Smooth muscle cell (in vitro differentiated cells): ENCODE measurements at regions not wholly inside any gene's neighbourhood (a gene's known extent, or its start where the extent isn't known, plus 50 kb on each side); places are given as distances from the start of the nearest gene placed in this dataset.

Source experiments
- DNase-seq: peaks from one replicate; lab custom pipeline; 2025; ENCODE audit not compliant: unreplicated experiment; lab: John Stamatoyannopoulos, UW
- H2AFZ ChIP-seq: fragments of 200-600 bp; sonication (generic); 2 replicates; pipeline ENCODE4 v1.6.0; 2016; ENCODE audit warnings: antibody characterized with exemption, low read depth, mild to moderate bottlenecking
- H3F3A ChIP-seq: fragments of 200-600 bp; sonication (generic); 2 replicates; pipeline ENCODE4 v1.6.0; 2017; ENCODE audit warnings: antibody characterized with exemption, low read depth
- H3K27ac ChIP-seq: fragments of 200-600 bp; sonication (generic); 2 replicates; pipeline ENCODE4 v1.5.1; 2016; ENCODE audit warnings: low read depth, mild to moderate bottlenecking
- H3K27me3 ChIP-seq: fragments of 200-600 bp; sonication (generic); 2 replicates; pipeline ENCODE4 v1.6.1; 2016; ENCODE audit warnings: low read depth, mild to moderate bottlenecking
- H3K36me3 ChIP-seq: fragments of 200-600 bp; sonication (generic); 2 replicates; pipeline ENCODE4 v1.5.1; 2016; ENCODE audit warnings: low read depth
- H3K4me1 ChIP-seq: fragments of 200-600 bp; sonication (generic); 2 replicates; pipeline ENCODE4 v1.5.1; 2016; ENCODE audit warnings: low read depth
- H3K4me2 ChIP-seq: fragments of 200-600 bp; sonication (generic); 2 replicates; pipeline ENCODE4 v1.6.0; 2016; ENCODE audit warnings: mild to moderate bottlenecking
- H3K4me3 ChIP-seq: fragments of 200-600 bp; sonication (generic); 2 replicates; pipeline ENCODE4 v1.5.1; 2016; ENCODE audit warnings: mild to moderate bottlenecking
- H3K79me2 ChIP-seq: fragments of 200-600 bp; sonication (generic); 2 replicates; pipeline ENCODE4 v1.6.0; 2016; ENCODE audit warnings: low read depth, mild to moderate bottlenecking
- H3K9ac ChIP-seq: fragments of 200-600 bp; sonication (generic); 2 replicates; pipeline ENCODE4 v1.6.0; 2016; ENCODE audit warnings: low read depth
- H3K9me3 ChIP-seq: fragments of 200-600 bp; sonication (generic); replicated peaks from 2 replicates; pipeline ENCODE4 v1.5.1; 2016; ENCODE audit warnings: low read depth
- H4K20me1 ChIP-seq: fragments of 200-600 bp; sonication (generic); 2 replicates; pipeline ENCODE4 v1.6.0; 2016; ENCODE audit warnings: low read depth
- WGBS: methylation state at CpG from one replicate; pipeline ENCODE4 v1.1.7; 2016; ENCODE audit warnings: low lambda C conversion rate; 5-methylcytosine and 5-hydroxymethylcytosine counted together
- TF ChIP-seq, protein P1 (sequence below): fragments of 200-600 bp; sonication (generic); IDR thresholded peaks from 2 replicates; pipeline ENCODE4 v1.5.1; 2017; ENCODE audit warnings: borderline replicate concordance, mild to moderate bottlenecking, antibody characterized with exemption; ENCODE audit not compliant: insufficient read depth, poor library complexity, severe bottlenecking

DNA sequence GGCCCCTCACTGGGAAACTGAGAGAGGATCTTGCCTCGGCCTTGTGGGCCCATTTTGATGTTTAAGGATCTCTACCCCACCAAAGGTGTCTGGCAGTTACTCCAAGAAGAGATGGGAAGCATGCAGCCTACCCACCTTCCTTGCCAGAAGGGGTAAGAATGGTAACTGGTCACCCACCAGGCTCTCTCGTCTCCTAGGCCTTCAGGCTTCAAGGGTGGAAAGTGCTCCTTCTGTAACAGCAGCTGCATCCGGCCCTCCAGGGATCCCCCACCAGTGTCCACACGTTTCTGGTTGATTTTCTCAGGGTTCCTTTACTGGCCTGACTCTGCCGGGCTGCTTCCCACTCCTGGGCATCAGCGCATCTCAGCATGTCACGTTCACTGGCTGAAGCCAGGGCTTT lies 204.4 kb upstream of the IRX1 start:
- Histone ChIP-seq H4K20me1 (no peaks in the 10 kb centered on the region), H3K36me3 (no peaks in the 10 kb centered on the region), H3K4me1 (peaks cover 6% of the 10 kb centered on the region), H3K79me2 (no peaks in the 10 kb centered on the region), H3K4me3 (no peak overlapping the region), H3K27me3 (peaks cover 7% of the 10 kb centered on the region), H2AFZ (no peak overlapping the region), H3K4me2 (no peak overlapping the region), H3F3A (no peaks in the 10 kb centered on the region), H3K9me3 (no peaks in the 10 kb centered on the region), H3K9ac (no peak overlapping the region), H3K27ac (no peak overlapping the region)
- DNase-seq: no peak
- TF ChIP-seq, protein P1, sequence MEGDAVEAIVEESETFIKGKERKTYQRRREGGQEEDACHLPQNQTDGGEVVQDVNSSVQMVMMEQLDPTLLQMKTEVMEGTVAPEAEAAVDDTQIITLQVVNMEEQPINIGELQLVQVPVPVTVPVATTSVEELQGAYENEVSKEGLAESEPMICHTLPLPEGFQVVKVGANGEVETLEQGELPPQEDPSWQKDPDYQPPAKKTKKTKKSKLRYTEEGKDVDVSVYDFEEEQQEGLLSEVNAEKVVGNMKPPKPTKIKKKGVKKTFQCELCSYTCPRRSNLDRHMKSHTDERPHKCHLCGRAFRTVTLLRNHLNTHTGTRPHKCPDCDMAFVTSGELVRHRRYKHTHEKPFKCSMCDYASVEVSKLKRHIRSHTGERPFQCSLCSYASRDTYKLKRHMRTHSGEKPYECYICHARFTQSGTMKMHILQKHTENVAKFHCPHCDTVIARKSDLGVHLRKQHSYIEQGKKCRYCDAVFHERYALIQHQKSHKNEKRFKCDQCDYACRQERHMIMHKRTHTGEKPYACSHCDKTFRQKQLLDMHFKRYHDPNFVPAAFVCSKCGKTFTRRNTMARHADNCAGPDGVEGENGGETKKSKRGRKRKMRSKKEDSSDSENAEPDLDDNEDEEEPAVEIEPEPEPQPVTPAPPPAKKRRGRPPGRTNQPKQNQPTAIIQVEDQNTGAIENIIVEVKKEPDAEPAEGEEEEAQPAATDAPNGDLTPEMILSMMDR: no peak
- WGBS: 87% methylated on average over 7 of the region's 7 CpGs

DNA sequence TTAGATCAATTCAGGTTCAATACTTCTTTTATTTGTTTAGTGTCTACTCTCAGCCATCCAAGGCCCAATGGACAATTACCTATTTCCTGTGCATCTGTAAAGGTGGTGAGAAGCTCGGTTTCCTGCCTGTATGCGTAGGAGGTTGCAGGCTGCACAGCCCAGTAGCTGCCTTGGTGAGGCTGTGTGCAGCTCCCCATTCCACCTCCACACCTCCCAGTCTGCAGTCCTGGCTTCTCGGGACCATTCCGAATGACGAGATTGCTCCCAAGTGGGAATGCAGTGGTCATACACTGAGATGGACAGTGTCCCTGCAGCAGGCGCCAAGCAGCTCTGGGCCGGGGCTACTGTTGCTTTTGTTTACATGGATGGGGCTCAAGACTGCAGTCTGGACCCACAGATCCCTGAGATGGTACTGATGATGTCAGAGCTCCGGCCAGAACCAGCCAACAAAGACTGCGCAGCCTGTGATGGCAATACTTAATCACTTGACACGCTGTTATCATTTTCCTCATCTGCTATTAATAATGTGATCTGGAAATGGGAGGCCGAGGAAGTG lies 206.1 kb upstream of the IRX1 start:
- H3K4me3 ChIP-seq: no peak overlapping the region
- H2AFZ ChIP-seq: no peak overlapping the region
- H3K27ac ChIP-seq: no peak overlapping the region
- H3K9ac ChIP-seq: no peak overlapping the region
- H3K4me2 ChIP-seq: no peak overlapping the region
- no peaks in the 10 kb centered on the region for H3K36me3 ChIP-seq
- H4K20me1 ChIP-seq: no peaks in the 10 kb centered on the region
- no peaks in the 10 kb centered on the region for H3K79me2 ChIP-seq
- no peaks in the 10 kb centered on the region for H3K27me3 ChIP-seq
- no peaks in the 10 kb centered on the region for H3K4me1 ChIP-seq
- TF ChIP-seq, protein P1: no peak
- no peaks in the 10 kb centered on the region for H3K9me3 ChIP-seq
- no peaks in the 10 kb centered on the region for H3F3A ChIP-seq
- WGBS: 87% methylated on average over 11 of the region's 11 CpGs
- no peak for DNase-seq

DNA sequence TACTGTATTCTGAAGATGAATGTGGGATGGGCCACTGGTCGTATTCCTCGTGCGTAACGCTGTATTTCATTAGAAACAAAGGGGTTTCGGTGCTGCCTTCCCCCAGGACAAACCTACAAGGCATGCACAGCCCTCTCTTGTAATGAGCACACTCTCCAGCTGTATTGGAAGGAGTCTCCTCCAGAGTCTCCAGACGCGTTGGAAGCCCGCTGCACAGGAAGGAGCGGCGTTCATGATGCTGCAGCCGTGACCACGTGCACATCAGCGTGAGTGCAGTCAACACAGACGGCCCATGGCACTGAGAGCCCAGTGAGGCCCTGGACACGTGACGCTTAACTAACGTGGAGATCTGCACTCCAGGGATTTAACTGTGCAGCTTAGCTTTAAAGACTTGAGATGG lies 209.0 kb upstream of the IRX1 start:
- Histone ChIP-seq H3F3A (no peaks in the 10 kb centered on the region), H3K36me3 (no peaks in the 10 kb centered on the region), H3K9me3 (no peaks in the 10 kb centered on the region), H2AFZ (no peak overlapping the region), H3K4me3 (no peak overlapping the region), H3K27ac (no peak overlapping the region), H3K27me3 (no peaks in the 10 kb centered on the region), H4K20me1 (no peaks in the 10 kb centered on the region), H3K79me2 (no peaks in the 10 kb centered on the region), H3K4me2 (no peak overlapping the region), H3K9ac (no peak overlapping the region), H3K4me1 (no peaks in the 10 kb centered on the region)
- DNase-seq: no peak
- WGBS: 93% methylated on average over 17 of the region's 17 CpGs
- TF ChIP-seq, protein P1: no peak

DNA sequence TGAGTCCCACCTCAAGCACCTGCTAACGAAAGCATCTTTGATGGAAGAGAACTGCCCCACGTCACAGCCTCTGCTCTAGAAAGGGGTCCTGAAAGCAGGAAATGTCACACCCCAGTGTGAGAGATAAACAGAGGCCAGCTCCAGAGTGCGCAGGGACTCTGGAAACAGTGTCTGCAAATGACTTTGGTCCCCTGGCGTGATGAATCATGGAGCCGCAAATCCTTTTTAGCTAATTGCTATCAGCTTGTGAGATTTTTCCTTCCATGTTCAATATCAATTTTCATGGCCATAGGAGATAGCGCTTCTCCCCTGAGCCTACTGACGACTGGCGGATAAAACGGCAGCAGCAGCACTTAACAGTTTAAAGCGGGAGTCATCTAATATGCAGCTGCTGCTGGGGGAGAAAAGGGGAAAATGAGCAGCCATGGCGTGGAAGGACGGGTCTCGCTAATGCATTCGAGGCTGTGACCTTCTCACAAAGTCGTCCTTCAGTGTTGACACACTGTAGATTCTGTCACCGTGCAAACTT lies 209.6 kb upstream of the IRX1 start:
- Histone ChIP-seq H3K79me2 (no peaks in the 10 kb centered on the region), H3K9ac (no peak overlapping the region), H3K36me3 (no peaks in the 10 kb centered on the region), H3K4me1 (no peaks in the 10 kb centered on the region), H3K27me3 (no peaks in the 10 kb centered on the region), H3F3A (no peaks in the 10 kb centered on the region), H3K4me3 (no peak overlapping the region), H3K9me3 (no peaks in the 10 kb centered on the region), H4K20me1 (no peaks in the 10 kb centered on the region), H2AFZ (no peak overlapping the region), H3K27ac (no peak overlapping the region), H3K4me2 (no peak overlapping the region)
- WGBS: 60% methylated on average over 16 of the region's 16 CpGs
- TF ChIP-seq, protein P1: no peak
- no peak for DNase-seq
